Lung (tissue), 11 donors: ENCODE measurements at regions not wholly inside any gene's neighbourhood (a gene's known extent, or its start where the extent isn't known, plus 50 kb on each side); places are given as distances from the start of the nearest gene placed in this dataset.

Experiments
- ATAC-seq: fragments of 200-7000 bp; cut with Tn5 transposase; one replicate; pipeline ENCODE4 v1.9.1; 2020; ENCODE audit warnings: moderate number of reproducible peaks; ENCODE audit not compliant: insufficient read depth, low FRiP score
- DNase-seq, 3 donors: peaks; one replicate each; pipeline ENCODE4 v3.0.0-alpha.2; 2013 to 2017
- H3K27ac ChIP-seq, 2 donors: one replicate each; pipeline ENCODE4 v1.5.1; 2013; ENCODE audit warnings: mild to moderate bottlenecking in 2 of 2, moderate library complexity in 2 of 2, control low read depth in 1 of 2, inconsistent platforms in 1 of 2, low read depth in 1 of 2, low read length in 1 of 2
- H3K27me3 ChIP-seq, 3 donors: one replicate each; pipeline ENCODE4 v1.5.1; 2013; ENCODE audit warnings: low read length in 2 of 3; ENCODE audit not compliant: control insufficient read depth in 3 of 3, insufficient read depth in 3 of 3
- H3K36me3 ChIP-seq, 4 donors: one replicate each; pipeline ENCODE4 v1.5.1; 2013; ENCODE audit warnings: low read length in 4 of 4, mild to moderate bottlenecking in 1 of 4, moderate library complexity in 1 of 4; ENCODE audit not compliant: control insufficient read depth in 4 of 4, insufficient read depth in 4 of 4
- H3K4me1 ChIP-seq, 5 donors: one replicate each; pipeline ENCODE4 v1.5.1; 2013; ENCODE audit warnings: low read length in 5 of 5, mild to moderate bottlenecking in 2 of 5, moderate library complexity in 1 of 5; ENCODE audit not compliant: control insufficient read depth in 5 of 5, insufficient read depth in 5 of 5
- H3K4me3 ChIP-seq: one replicate; pipeline ENCODE4 v1.5.1; 2013; ENCODE audit warnings: mild to moderate bottlenecking, control low read depth, moderate library complexity
- H3K9ac ChIP-seq, 2 donors: one replicate each; pipeline ENCODE4 v1.5.1; 2013; ENCODE audit warnings: low read length in 2 of 2, control low read depth in 1 of 2; ENCODE audit not compliant: insufficient read depth in 1 of 2
- H3K9me3 ChIP-seq, 4 donors: one replicate each; pipeline ENCODE4 v1.5.1; 2013; ENCODE audit warnings: low read length in 3 of 4, mild to moderate bottlenecking in 1 of 4, moderate library complexity in 1 of 4; ENCODE audit not compliant: control insufficient read depth in 4 of 4, insufficient read depth in 3 of 4
- CTCF ChIP-seq: IDR thresholded peaks from 2 replicates; pipeline ENCODE4 v1.5.1; 2012; ENCODE audit warnings: mild to moderate bottlenecking; ENCODE audit errors: control extremely low read depth, extremely low read depth
- WGBS, 2 donors: extraction: QIAGEN DNeasy Blood & Tissue Kit; methylation state at CpG; one replicate each; pipeline ENCODE4 v1.1.7; 2013; 5-methylcytosine and 5-hydroxymethylcytosine counted together
- donor health status: control.
- donor health status: control.
- donor health status: Bipolar disorder and iron deficiency.
- donor health status: healthy.
- donor health status: DM: yes; HTN: yes; CAD: no.

GRCh38 chr17:79223953-79224352 lies 149.3 kb downstream of the ENGASE start:
- Histone ChIP-seq H3K27me3 (peaks cover 8 to 50% (median 35%) of the 10 kb centered on the region in 3 donors), H3K9me3 (no peaks in the 10 kb centered on the region), H3K36me3 (no peaks in the 10 kb centered on the region), H3K9ac (no peak overlapping the region), H3K4me3 (no peak overlapping the region), H3K4me1 (peaks cover 0 to 3% (median 0%) of the 10 kb centered on the region in 5 donors), H3K27ac (no peak overlapping the region)
- ATAC-seq (no peak), DNase-seq (no peak)
- no peak for TF ChIP-seq CTCF
- WGBS, 2 donors: 62 to 74% methylated on average over 8 of the region's 8 CpGs

- Histone ChIP-seq H3K4me1 (peaks cover 0 to 3% (median 0%) of the 10 kb centered on the region in 5 donors), H3K4me3 (no peak overlapping the region), H3K9ac (no peak overlapping the region), H3K9me3 (no peaks in the 10 kb centered on the region), H3K36me3 (no peaks in the 10 kb centered on the region), H3K27ac (no peak overlapping the region), H3K27me3 (peaks cover 8 to 52% (median 35%) of the 10 kb centered on the region in 3 donors)
- 47 to 54% methylated on average over 9 of the region's 9 CpGs for WGBS, 2 donors
- DNase-seq (no peak), ATAC-seq (no peak)
- TF ChIP-seq CTCF: no peak
Measured at GRCh38 chr17:79223471-79223870, 148.8 kb downstream of the ENGASE start.

GRCh38 chr17:79221597-79221996 lies 147.0 kb downstream of the ENGASE start:
- peaks cover 0 to 3% (median 0%) of the 10 kb centered on the region in 5 donors for H3K4me1 ChIP-seq
- no peak for DNase-seq
- no peaks in the 10 kb centered on the region for H3K36me3 ChIP-seq
- H3K27me3 ChIP-seq: peaks cover 8 to 58% (median 38%) of the 10 kb centered on the region in 3 donors
- H3K27ac ChIP-seq: no peak overlapping the region
- no peak overlapping the region for H3K9ac ChIP-seq
- no peak overlapping the region for H3K4me3 ChIP-seq
- H3K9me3 ChIP-seq: no peaks in the 10 kb centered on the region
- TF ChIP-seq CTCF: no peak
- 72 to 88% methylated on average over 8 of the region's 8 CpGs for WGBS, 2 donors
- no peak for ATAC-seq

- peaks cover 8 to 64% (median 38%) of the 10 kb centered on the region in 3 donors for H3K27me3 ChIP-seq
- DNase-seq: no peak
- H3K4me3 ChIP-seq: no peak overlapping the region
- H3K9ac ChIP-seq: no peak overlapping the region
- no peak for ATAC-seq
- no peaks in the 10 kb centered on the region for H3K36me3 ChIP-seq
- 20 to 21% methylated on average over 20 to 21 of the region's 21 CpGs for WGBS, 2 donors
- no peak overlapping the region for H3K27ac ChIP-seq
- no peak for TF ChIP-seq CTCF
- no peaks in the 10 kb centered on the region for H3K9me3 ChIP-seq
- H3K4me1 ChIP-seq: peaks cover 0 to 3% (median 0%) of the 10 kb centered on the region in 5 donors
Measured at GRCh38 chr17:79220713-79221291, 146.2 kb downstream of the ENGASE start.
